IMR-90 (cell line): ENCODE measurements at regions not wholly inside any gene's neighbourhood (a gene's known extent, or its start where the extent isn't known, plus 50 kb on each side); places are given as distances from the start of the nearest gene placed in this dataset.

ENCODE experiments used
- ATAC-seq: fragments of 200-7000 bp; cut with Tn5 transposase; 2 replicates; pipeline ENCODE4 v1.9.1; 2020; ENCODE audit warnings: low read depth, mild to moderate bottlenecking, moderate library complexity
- BruUV-seq: library from RNA; stranded (reverse); fragments of 400-500 nt; replicated peaks from 2 replicates; lab custom pipeline; 2021; lab: Mats Ljungman, UMichigan
- CTCF ChIA-PET: fragments of 300-600 bp; formaldehyde crosslinking; extraction: SDS; loops from one replicate; lab custom pipeline; 2021; ENCODE audit warnings: antibody characterized with exemption; lab: Yijun Ruan, JAX
- POLR2A ChIA-PET: fragments of 300-600 bp; sonication (Branson Sonifier 250); formaldehyde crosslinking; loops from one replicate; lab custom pipeline; 2022; ENCODE audit warnings: antibody characterized with exemption; ENCODE audit not compliant: unreplicated experiment; lab: Charles Lee
- DNase-seq: peaks from one replicate; pipeline ENCODE4 v3.0.0; 2013
- H2AFZ ChIP-seq: replicated peaks from 2 replicates; pipeline ENCODE3; 2013; ENCODE audit warnings: low read length, mild to moderate bottlenecking; ENCODE audit not compliant: poor library complexity
- H2AK5ac ChIP-seq: 2 replicates; pipeline ENCODE4 v1.6.1; 2013; ENCODE audit warnings: low read depth, low read length, inconsistent platforms
- H2AK9ac ChIP-seq: replicated peaks from 2 replicates; pipeline ENCODE3; 2013; ENCODE audit warnings: mild to moderate bottlenecking, low read depth, low read length, moderate library complexity; ENCODE audit not compliant: poor library complexity
- H2BK120ac ChIP-seq: 2 replicates; pipeline ENCODE4 v1.6.1; 2013; ENCODE audit warnings: low read depth, low read length, inconsistent platforms
- H2BK15ac ChIP-seq: 3 replicates; pipeline ENCODE4 v1.6.1; 2013; ENCODE audit warnings: low read depth, low read length, inconsistent platforms
- H2BK20ac ChIP-seq: 2 replicates; pipeline ENCODE4 v1.6.1; 2013; ENCODE audit warnings: low read depth, mild to moderate bottlenecking, inconsistent platforms, low read length, moderate library complexity
- H2BK5ac ChIP-seq: 2 replicates; pipeline ENCODE4 v1.6.1; 2013; ENCODE audit warnings: mild to moderate bottlenecking, low read depth, low read length, inconsistent platforms; ENCODE audit not compliant: poor library complexity, severe bottlenecking
- H3K14ac ChIP-seq: replicated peaks from 2 replicates; pipeline ENCODE4 v1.6.1; 2013; ENCODE audit warnings: low read depth, low read length, inconsistent platforms
- H3K18ac ChIP-seq: 2 replicates; pipeline ENCODE4 v1.6.1; 2013; ENCODE audit warnings: low read depth, low read length, control low read depth
- H3K23ac ChIP-seq: 2 replicates; pipeline ENCODE4 v1.6.1; 2013; ENCODE audit warnings: low read depth, low read length, inconsistent platforms
- H3K27ac ChIP-seq: 2 replicates; pipeline ENCODE4 v1.5.1; 2013; ENCODE audit warnings: mild to moderate bottlenecking, control low read depth, low read length; ENCODE audit not compliant: insufficient read depth
- H3K27me3 ChIP-seq: 2 replicates; pipeline ENCODE4 v1.6.1; 2013; ENCODE audit warnings: low read length; ENCODE audit not compliant: control insufficient read depth, insufficient read depth
- H3K36me3 ChIP-seq: 2 replicates; pipeline ENCODE4 v1.6.1; 2013; ENCODE audit warnings: low read length, mixed read lengths; ENCODE audit not compliant: control insufficient read depth, insufficient read depth
- H3K4ac ChIP-seq: 2 replicates; pipeline ENCODE4 v1.6.1; 2013; ENCODE audit warnings: low read depth, low read length, inconsistent platforms
- H3K4me1 ChIP-seq: 2 replicates; pipeline ENCODE4 v1.6.1; 2013; ENCODE audit warnings: low read length, mixed read lengths; ENCODE audit not compliant: control insufficient read depth, insufficient read depth
- H3K4me2 ChIP-seq: 2 replicates; pipeline ENCODE4 v1.6.1; 2013; ENCODE audit warnings: low read depth, mild to moderate bottlenecking, control low read depth, low read length, moderate library complexity
- H3K4me3 ChIP-seq: 2 replicates; pipeline ENCODE4 v1.5.1; 2013; ENCODE audit warnings: low read depth, mild to moderate bottlenecking, control low read depth, low read length, moderate library complexity; ENCODE audit not compliant: insufficient read depth
- H3K56ac ChIP-seq: 2 replicates; pipeline ENCODE4 v1.6.1; 2013; ENCODE audit warnings: low read length, inconsistent platforms; ENCODE audit not compliant: insufficient read depth; ENCODE audit errors: extremely low read depth
- H3K79me1 ChIP-seq, 2 experiments: 2 replicates each; pipeline ENCODE4 v1.6.1; 2013; ENCODE audit warnings: low read length in 2 of 2, inconsistent platforms in 1 of 2, low read depth in 1 of 2
- H3K9ac ChIP-seq: 2 replicates; pipeline ENCODE4 v1.6.1; 2013; ENCODE audit warnings: low read depth, low read length, control low read depth
- H3K9me1 ChIP-seq: 2 replicates; pipeline ENCODE4 v1.6.1; 2013; ENCODE audit warnings: low read length, inconsistent platforms; ENCODE audit not compliant: insufficient read depth
- H3K9me3 ChIP-seq: 2 replicates; pipeline ENCODE4 v1.6.1; 2013; ENCODE audit warnings: low read length; ENCODE audit not compliant: control insufficient read depth, insufficient read depth
- H4K20me1 ChIP-seq: 2 replicates; pipeline ENCODE4 v1.6.1; 2013; ENCODE audit warnings: low read length, inconsistent platforms; ENCODE audit not compliant: insufficient read depth
- H4K5ac ChIP-seq: 2 replicates; pipeline ENCODE4 v1.6.1; 2013; ENCODE audit warnings: mild to moderate bottlenecking, low read depth, low read length, control low read depth
- H4K8ac ChIP-seq, 2 experiments: 2 replicates each; pipeline ENCODE4 v1.6.1; 2013; ENCODE audit warnings: low read depth in 2 of 2, low read length in 2 of 2, control low read depth in 1 of 2, inconsistent platforms in 1 of 2
- H4K91ac ChIP-seq: 2 replicates; pipeline ENCODE4 v1.6.1; 2013; ENCODE audit warnings: low read depth, low read length, inconsistent platforms; ENCODE audit not compliant: insufficient read depth
- BHLHE40 ChIP-seq: fragments of 150-350 bp; IDR thresholded peaks from 2 replicates; pipeline ENCODE4 v1.6.1; 2016; ENCODE audit warnings: mild to moderate bottlenecking, low read depth, low read length
- CEBPB ChIP-seq: IDR thresholded peaks from 2 replicates; pipeline ENCODE4 v1.6.1; 2012; ENCODE audit warnings: low read depth, low read length, improper control_type of control experiment
- CHD1 ChIP-seq: IDR thresholded peaks from 2 replicates; pipeline ENCODE4 v1.6.1; 2012; ENCODE audit warnings: low read depth, low read length, improper control_type of control experiment
- CTCF ChIP-seq: conservative IDR thresholded peaks from 2 replicates; pipeline ENCODE4 v1.5.1; 2012; ENCODE audit warnings: mild to moderate bottlenecking, low read depth, low read length, improper control_type of control experiment
- ELK1 ChIP-seq: fragments of 150-350 bp; IDR thresholded peaks from 2 replicates; pipeline ENCODE4 v1.6.1; 2016; ENCODE audit warnings: low read depth, mild to moderate bottlenecking, low read length, moderate library complexity, borderline replicate concordance
- MAFK ChIP-seq: IDR thresholded peaks from 2 replicates; pipeline ENCODE4 v1.6.1; 2012; ENCODE audit warnings: low read depth, low read length, improper control_type of control experiment
- MAZ ChIP-seq: IDR thresholded peaks from 2 replicates; pipeline ENCODE4 v1.6.1; 2012; ENCODE audit warnings: low read depth, mild to moderate bottlenecking, low read length, improper control_type of control experiment, moderate library complexity, borderline replicate concordance
- MXI1 ChIP-seq: IDR thresholded peaks from 2 replicates; pipeline ENCODE4 v1.6.1; 2012; ENCODE audit warnings: low read depth, mild to moderate bottlenecking, low read length, moderate library complexity, borderline replicate concordance
- NFE2L2 ChIP-seq: fragments of 150-350 bp; IDR thresholded peaks from 2 replicates; pipeline ENCODE4 v1.6.1; 2016; ENCODE audit warnings: low read depth, mild to moderate bottlenecking, low read length
- POLR2A ChIP-seq: IDR thresholded peaks from 2 replicates; pipeline ENCODE4 v1.6.1; 2012; ENCODE audit warnings: mild to moderate bottlenecking, low read depth, low read length
- RAD21 ChIP-seq: IDR thresholded peaks from 2 replicates; pipeline ENCODE4 v1.6.1; 2012; ENCODE audit warnings: low read length, improper control_type of control experiment
- RCOR1 ChIP-seq: IDR thresholded peaks from 2 replicates; pipeline ENCODE4 v1.6.1; 2012; ENCODE audit warnings: mild to moderate bottlenecking, low read length, improper control_type of control experiment; ENCODE audit not compliant: insufficient replicate concordance
- RFX5 ChIP-seq: IDR thresholded peaks from 2 replicates; pipeline ENCODE4 v1.8.0; 2012; ENCODE audit warnings: low read depth, mild to moderate bottlenecking, low read length, moderate library complexity
- USF2 ChIP-seq: fragments of 150-350 bp; IDR thresholded peaks from 2 replicates; pipeline ENCODE4 v1.6.1; 2017; ENCODE audit warnings: mild to moderate bottlenecking, antibody characterized with exemption, low read length, low read depth
- WGBS, 2 experiments: methylation state at CpG; one replicate each; pipeline versions ENCODE4 v1.1.5 to v1.1.7; 2013; ENCODE audit warnings: missing lambda C conversion rate in 2 of 2; ENCODE audit not compliant: insufficient read length in 1 of 2; ENCODE audit errors: extremely low coverage in 2 of 2; 5-methylcytosine and 5-hydroxymethylcytosine counted together
- dilution Hi-C: fragments of 300-500 bp; cut with HindIII; formaldehyde crosslinking; loops from one replicate; pipeline ENCODE4 v1.14.3; 2018; ENCODE audit warnings: low sequenced_read_pairs; ENCODE audit not compliant: unreplicated experiment
- in situ Hi-C: fragments of 300-500 bp; cut with MboI; formaldehyde crosslinking; loops from 3 replicates; pipeline ENCODE4 v1.14.3; 2019; ENCODE audit warnings: low sequenced_read_pairs, inconsistent platforms, mixed read lengths
- intact Hi-C: fragments of 100-400 bp; cut with micrococcal nuclease; formaldehyde crosslinking; loops from 2 replicates; pipeline ENCODE4 v1.10.0; 2022

- Histone ChIP-seq H2AFZ (no peak overlapping the region), H4K5ac (no peak overlapping the region), H3K23ac (no peak overlapping the region), H3K9ac (no peak overlapping the region), H4K20me1 (no peaks in the 10 kb centered on the region), H2BK5ac (no peak overlapping the region), H3K79me1 (no peaks in the 10 kb centered on the region), H2AK5ac (no peak overlapping the region), H3K36me3 (no peaks in the 10 kb centered on the region), H3K9me3 (no peaks in the 10 kb centered on the region), H3K18ac (no peak overlapping the region), H4K8ac (no peak overlapping the region), H3K14ac (no peak overlapping the region), H3K4ac (no peak overlapping the region), H3K56ac (no peak overlapping the region), H3K4me1 (no peaks in the 10 kb centered on the region), H2BK15ac (no peak overlapping the region), H2AK9ac (no peak overlapping the region), H3K27ac (no peak overlapping the region), H2BK20ac (no peak overlapping the region), H3K4me3 (no peak overlapping the region), H3K27me3 (no peaks in the 10 kb centered on the region; the same call in 1 of the 2 replicates), H4K91ac (no peak overlapping the region), H3K4me2 (no peak overlapping the region), H2BK120ac (no peak overlapping the region), H3K9me1 (no peaks in the 10 kb centered on the region)
- CTCF ChIA-PET: no interaction called here
- TF ChIP-seq MXI1 (no peak), POLR2A (no peak), USF2 (no peak), NFE2L2 (no peak), MAZ (no peak), RFX5 (no peak), CEBPB (no peak), CTCF (no peak), RAD21 (no peak), CHD1 (no peak), RCOR1 (no peak), BHLHE40 (no peak), ELK1 (no peak), MAFK (no peak)
- no TSS peak for BruUV-seq
- ATAC-seq: no peak
- in situ Hi-C loops (no loop called here), dilution Hi-C loops (no loop called here), intact Hi-C loops (no loop called here)
- WGBS, 2 experiments: 62% methylated on average over 5 of the region's 7 CpGs; no CpG with 5 or more reads in 1 of the 2 experiments
- DNase-seq: no peak
- POLR2A ChIA-PET: no interaction called here
Measured at GRCh38 chr1:30632481-30632880, 90.9 kb downstream of the MATN1 start.
